CD4-positive, alpha-beta T cell treated with Interleukin-4 for 1 hour (primary cell): ENCODE measurements at regions not wholly inside any gene's neighbourhood (a gene's known extent, or its start where the extent isn't known, plus 50 kb on each side); places are given as distances from the start of the nearest gene placed in this dataset.

Source experiments
- DNase-seq, 2 donors: peaks; one replicate each; pipeline ENCODE4 v3.0.0-alpha.2; 2020 to 2022

GRCh38 chr6:54010340-54011276 lies 100.6 kb upstream of the MLIP start:
- no peak for DNase-seq

- no peak for DNase-seq
Measured at GRCh38 chr6:54011277-54011648, 100.0 kb upstream of the MLIP start.

GRCh38 chr6:54013966-54014365 lies 97.3 kb upstream of the MLIP start:
- DNase-seq, result no peak

- no peak for DNase-seq
Measured at GRCh38 chr6:54014440-54014839, 96.8 kb upstream of the MLIP start.

- no peak for DNase-seq
Measured at GRCh38 chr6:54017877-54018276, 93.4 kb upstream of the MLIP start.

- DNase-seq, result no peak
Measured at GRCh38 chr6:54018722-54019121, 92.5 kb upstream of the MLIP start.

GRCh38 chr6:54019860-54020259 lies 91.4 kb upstream of the MLIP start:
- no peak for DNase-seq

- DNase-seq, result no peak
Measured at GRCh38 chr6:54020334-54020733, 90.9 kb upstream of the MLIP start.

GRCh38 chr6:54026652-54027400 lies 84.4 kb upstream of the MLIP start:
- no peak for DNase-seq

- DNase-seq, result no peak
Measured at GRCh38 chr6:54028170-54028569, 83.1 kb upstream of the MLIP start.

GRCh38 chr6:54029187-54029586 lies 82.1 kb upstream of the MLIP start:
- DNase-seq, result no peak

GRCh38 chr6:54031169-54031568 lies 80.1 kb upstream of the MLIP start:
- no peak for DNase-seq

GRCh38 chr6:54037277-54037779 lies 73.9 kb upstream of the MLIP start:
- DNase-seq, result no peak

GRCh38 chr6:54040545-54040944 lies 70.7 kb upstream of the MLIP start:
- DNase-seq, result no peak

- DNase-seq, result no peak
Measured at GRCh38 chr6:54041239-54041638, 70.0 kb upstream of the MLIP start.

- no peak for DNase-seq
Measured at GRCh38 chr6:54043360-54043759, 67.9 kb upstream of the MLIP start.

- DNase-seq, result no peak
Measured at GRCh38 chr6:54044059-54044458, 67.2 kb upstream of the MLIP start.

- DNase-seq, result no peak
Measured at GRCh38 chr6:54048782-54049181, 62.5 kb upstream of the MLIP start.

- no peak for DNase-seq
Measured at GRCh38 chr6:54050750-54051149, 60.5 kb upstream of the MLIP start.

- DNase-seq, result no peak
Measured at GRCh38 chr6:54053881-54054391, 57.3 kb upstream of the MLIP start.

GRCh38 chr6:54056105-54056504 lies 55.1 kb upstream of the MLIP start:
- DNase-seq, result no peak

- no peak for DNase-seq
Measured at GRCh38 chr6:54057058-54057457, 54.2 kb upstream of the MLIP start.

- DNase-seq, result no peak
Measured at GRCh38 chr6:54058236-54058635, 53.0 kb upstream of the MLIP start.

GRCh38 chr6:54059683-54060082 lies 51.6 kb upstream of the MLIP start:
- DNase-seq, result no peak
